ENCODE measurements at regions not wholly inside any gene's neighbourhood (a gene's known extent, or its start where the extent isn't known, plus 50 kb on each side); places are given as distances from the start of the nearest gene placed in this dataset.

- Histone ChIP-seq H3K4me3 (ENCODE audit: low read depth in 1 of 3, low read length in 3 of 3) (no peak overlapping the region), H3K27ac (ENCODE audit: low read depth in 1 of 2, low read length in 2 of 2) (no peak overlapping the region), H3K27me3 (ENCODE audit: control insufficient read depth in 4 of 4, insufficient read depth in 4 of 4, low read length in 3 of 4) (peaks cover 0 to 6% (median 0%) of the 10 kb centered on the region in 4 donors), H3K9ac (ENCODE audit: low read depth in 1 of 2, low read length in 2 of 2) (no peak overlapping the region), H3K9me3 (ENCODE audit: control insufficient read depth in 4 of 4, low read length in 3 of 4) (no peaks in the 10 kb centered on the region), H3K36me3 (ENCODE audit: control insufficient read depth in 4 of 4, insufficient read depth in 3 of 4, low read depth in 1 of 4, low read length in 3 of 4) (no peaks in the 10 kb centered on the region), H3K4me1 (ENCODE audit: control insufficient read depth in 4 of 4, insufficient read depth in 4 of 4, low read length in 3 of 4) (no peaks in the 10 kb centered on the region)
- TF ChIP-seq JUND (IDR thresholded peaks at IDR 0.05) (no peak), FOXA2 (IDR thresholded peaks at IDR 0.05) (no peak), FOXA1 (IDR thresholded peaks at IDR 0.05) (no peak), RXRA (IDR thresholded peaks at IDR 0.05) (no peak), ZBTB33 (IDR thresholded peaks at IDR 0.05) (no peak), GABPA (IDR thresholded peaks at IDR 0.05 in 1 of 2, conservative IDR thresholded peaks at IDR 0.05 in 1 of 2) (no peak), HNF4A (conservative IDR thresholded peaks at IDR 0.05) (no peak)
- TF ChIP-seq, protein P1, sequence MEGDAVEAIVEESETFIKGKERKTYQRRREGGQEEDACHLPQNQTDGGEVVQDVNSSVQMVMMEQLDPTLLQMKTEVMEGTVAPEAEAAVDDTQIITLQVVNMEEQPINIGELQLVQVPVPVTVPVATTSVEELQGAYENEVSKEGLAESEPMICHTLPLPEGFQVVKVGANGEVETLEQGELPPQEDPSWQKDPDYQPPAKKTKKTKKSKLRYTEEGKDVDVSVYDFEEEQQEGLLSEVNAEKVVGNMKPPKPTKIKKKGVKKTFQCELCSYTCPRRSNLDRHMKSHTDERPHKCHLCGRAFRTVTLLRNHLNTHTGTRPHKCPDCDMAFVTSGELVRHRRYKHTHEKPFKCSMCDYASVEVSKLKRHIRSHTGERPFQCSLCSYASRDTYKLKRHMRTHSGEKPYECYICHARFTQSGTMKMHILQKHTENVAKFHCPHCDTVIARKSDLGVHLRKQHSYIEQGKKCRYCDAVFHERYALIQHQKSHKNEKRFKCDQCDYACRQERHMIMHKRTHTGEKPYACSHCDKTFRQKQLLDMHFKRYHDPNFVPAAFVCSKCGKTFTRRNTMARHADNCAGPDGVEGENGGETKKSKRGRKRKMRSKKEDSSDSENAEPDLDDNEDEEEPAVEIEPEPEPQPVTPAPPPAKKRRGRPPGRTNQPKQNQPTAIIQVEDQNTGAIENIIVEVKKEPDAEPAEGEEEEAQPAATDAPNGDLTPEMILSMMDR (IDR thresholded peaks at IDR 0.05; ENCODE audit: low read depth, low read length, missing input control): no peak
- TF ChIP-seq, protein P2, sequence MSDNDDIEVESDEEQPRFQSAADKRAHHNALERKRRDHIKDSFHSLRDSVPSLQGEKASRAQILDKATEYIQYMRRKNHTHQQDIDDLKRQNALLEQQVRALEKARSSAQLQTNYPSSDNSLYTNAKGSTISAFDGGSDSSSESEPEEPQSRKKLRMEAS (IDR thresholded peaks at IDR 0.05): no peak
- no peak for DNase-seq (ENCODE audit: low spot score)
These were observed 298.3 kb downstream of the PRL start for GRCh38 chr6:21998582-21998981.

DNA sequence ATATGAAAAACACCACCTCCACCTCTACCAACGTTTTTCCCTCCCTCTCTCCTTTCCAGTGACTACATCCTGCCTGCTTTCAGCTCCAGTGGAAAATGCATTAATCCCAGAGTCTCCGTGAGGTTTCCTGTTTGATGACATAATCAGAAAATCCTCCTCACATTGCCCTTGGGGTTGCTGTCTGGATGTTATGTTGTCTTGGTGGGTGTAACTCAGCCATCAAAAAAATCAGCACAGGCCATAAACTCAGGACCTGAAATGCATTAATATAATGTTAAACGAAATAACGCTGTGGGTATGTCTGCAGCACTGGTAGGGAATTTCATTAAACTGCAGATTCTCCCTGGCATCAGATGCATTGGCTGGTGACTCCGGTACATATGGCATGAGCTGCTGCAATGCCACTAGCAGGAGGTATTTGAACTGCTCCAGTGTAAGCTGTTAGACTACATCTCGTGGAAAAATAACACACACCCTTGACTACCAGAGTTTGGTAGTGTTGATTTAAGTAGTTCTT is 297.8 kb downstream of the PRL start:
- no peak for DNase-seq (ENCODE audit: low spot score)
- no peak overlapping the region for H3K9ac ChIP-seq (ENCODE audit: low read depth in 1 of 2, low read length in 2 of 2)

DNA sequence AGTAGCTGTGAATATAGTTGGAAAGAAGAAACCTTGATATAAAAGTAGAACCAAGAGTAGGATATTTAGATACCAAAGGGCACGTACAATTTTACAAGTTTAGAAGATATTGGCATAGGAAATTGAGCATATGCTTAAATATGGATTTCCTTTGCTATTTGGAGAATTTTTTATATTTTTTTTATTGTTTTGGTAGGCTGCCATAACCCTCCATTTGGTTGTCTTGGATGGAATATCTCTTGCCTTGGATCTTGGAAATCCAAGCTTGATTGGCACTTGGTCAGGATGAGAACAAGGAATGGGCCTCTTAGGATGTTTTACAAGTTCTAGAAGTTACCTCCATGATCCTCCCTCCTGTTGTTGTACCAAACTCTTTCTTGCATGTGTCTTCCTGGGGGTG is 297.1 kb downstream of the PRL start:
- H3K36me3 ChIP-seq (ENCODE audit: control insufficient read depth in 4 of 4, insufficient read depth in 3 of 4, low read depth in 1 of 4, low read length in 3 of 4): no peaks in the 10 kb centered on the region
- H3K9ac ChIP-seq (ENCODE audit: low read depth in 1 of 2, low read length in 2 of 2): no peak overlapping the region
- no peaks in the 10 kb centered on the region for H3K9me3 ChIP-seq (ENCODE audit: control insufficient read depth in 4 of 4, low read length in 3 of 4)
- no peak overlapping the region for H3K4me3 ChIP-seq (ENCODE audit: low read depth in 1 of 3, low read length in 3 of 3)
- 45% methylated on average over 1 of the region's 1 CpG for WGBS
- peaks cover 0 to 6% (median 0%) of the 10 kb centered on the region in 4 donors for H3K27me3 ChIP-seq (ENCODE audit: control insufficient read depth in 4 of 4, insufficient read depth in 4 of 4, low read length in 3 of 4)
- H3K27ac ChIP-seq (ENCODE audit: low read depth in 1 of 2, low read length in 2 of 2): no peak overlapping the region
- no peaks in the 10 kb centered on the region for H3K4me1 ChIP-seq (ENCODE audit: control insufficient read depth in 4 of 4, insufficient read depth in 4 of 4, low read length in 3 of 4)
- DNase-seq (ENCODE audit: low spot score): no peak
- no peak for TF ChIP-seq RXRA (IDR thresholded peaks at IDR 0.05)
- TF ChIP-seq YY1 (IDR thresholded peaks at IDR 0.05): no peak
- TF ChIP-seq FOXA2 (IDR thresholded peaks at IDR 0.05): no peak
- TF ChIP-seq RAD21 (IDR thresholded peaks at IDR 0.05): no peak
- no peak for TF ChIP-seq HNF4A (conservative IDR thresholded peaks at IDR 0.05)
- TF ChIP-seq, protein P3, sequence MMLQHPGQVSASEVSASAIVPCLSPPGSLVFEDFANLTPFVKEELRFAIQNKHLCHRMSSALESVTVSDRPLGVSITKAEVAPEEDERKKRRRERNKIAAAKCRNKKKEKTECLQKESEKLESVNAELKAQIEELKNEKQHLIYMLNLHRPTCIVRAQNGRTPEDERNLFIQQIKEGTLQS (IDR thresholded peaks at IDR 0.05): no peak
- no peak for TF ChIP-seq HNF4G (IDR thresholded peaks at IDR 0.05)
- no peak for TF ChIP-seq NR2F2 (IDR thresholded peaks at IDR 0.05)
- TF ChIP-seq JUND (IDR thresholded peaks at IDR 0.05): no peak
- TF ChIP-seq, protein P4, sequence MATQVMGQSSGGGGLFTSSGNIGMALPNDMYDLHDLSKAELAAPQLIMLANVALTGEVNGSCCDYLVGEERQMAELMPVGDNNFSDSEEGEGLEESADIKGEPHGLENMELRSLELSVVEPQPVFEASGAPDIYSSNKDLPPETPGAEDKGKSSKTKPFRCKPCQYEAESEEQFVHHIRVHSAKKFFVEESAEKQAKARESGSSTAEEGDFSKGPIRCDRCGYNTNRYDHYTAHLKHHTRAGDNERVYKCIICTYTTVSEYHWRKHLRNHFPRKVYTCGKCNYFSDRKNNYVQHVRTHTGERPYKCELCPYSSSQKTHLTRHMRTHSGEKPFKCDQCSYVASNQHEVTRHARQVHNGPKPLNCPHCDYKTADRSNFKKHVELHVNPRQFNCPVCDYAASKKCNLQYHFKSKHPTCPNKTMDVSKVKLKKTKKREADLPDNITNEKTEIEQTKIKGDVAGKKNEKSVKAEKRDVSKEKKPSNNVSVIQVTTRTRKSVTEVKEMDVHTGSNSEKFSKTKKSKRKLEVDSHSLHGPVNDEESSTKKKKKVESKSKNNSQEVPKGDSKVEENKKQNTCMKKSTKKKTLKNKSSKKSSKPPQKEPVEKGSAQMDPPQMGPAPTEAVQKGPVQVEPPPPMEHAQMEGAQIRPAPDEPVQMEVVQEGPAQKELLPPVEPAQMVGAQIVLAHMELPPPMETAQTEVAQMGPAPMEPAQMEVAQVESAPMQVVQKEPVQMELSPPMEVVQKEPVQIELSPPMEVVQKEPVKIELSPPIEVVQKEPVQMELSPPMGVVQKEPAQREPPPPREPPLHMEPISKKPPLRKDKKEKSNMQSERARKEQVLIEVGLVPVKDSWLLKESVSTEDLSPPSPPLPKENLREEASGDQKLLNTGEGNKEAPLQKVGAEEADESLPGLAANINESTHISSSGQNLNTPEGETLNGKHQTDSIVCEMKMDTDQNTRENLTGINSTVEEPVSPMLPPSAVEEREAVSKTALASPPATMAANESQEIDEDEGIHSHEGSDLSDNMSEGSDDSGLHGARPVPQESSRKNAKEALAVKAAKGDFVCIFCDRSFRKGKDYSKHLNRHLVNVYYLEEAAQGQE (IDR thresholded peaks at IDR 0.05): no peak
- TF ChIP-seq TAF1 (conservative IDR thresholded peaks at IDR 0.05): no peak
- TF ChIP-seq EGR1 (IDR thresholded peaks at IDR 0.05; ENCODE audit: low read depth in 2 of 2): no peak
- no peak for TF ChIP-seq SP1 (IDR thresholded peaks at IDR 0.05)
- TF ChIP-seq FOXA1 (IDR thresholded peaks at IDR 0.05): no peak

More for the DNA sequence above, 297.8 kb downstream of the PRL start:
- no peak overlapping the region for H3K27ac ChIP-seq (ENCODE audit: low read depth in 1 of 2, low read length in 2 of 2)
- H3K9me3 ChIP-seq (ENCODE audit: control insufficient read depth in 4 of 4, low read length in 3 of 4): no peaks in the 10 kb centered on the region
- H3K4me3 ChIP-seq (ENCODE audit: low read depth in 1 of 3, low read length in 3 of 3): no peak overlapping the region
- WGBS: 54% methylated on average over 6 of the region's 6 CpGs
- TF ChIP-seq, protein P2 (IDR thresholded peaks at IDR 0.05): no peak
- peak in 1 of 2 donors; percentile 9 for TF ChIP-seq RAD21 (IDR thresholded peaks at IDR 0.05)
- H3K27me3 ChIP-seq (ENCODE audit: control insufficient read depth in 4 of 4, insufficient read depth in 4 of 4, low read length in 3 of 4): peaks cover 0 to 6% (median 0%) of the 10 kb centered on the region in 4 donors
- H3K36me3 ChIP-seq (ENCODE audit: control insufficient read depth in 4 of 4, insufficient read depth in 3 of 4, low read depth in 1 of 4, low read length in 3 of 4): no peaks in the 10 kb centered on the region
- no peaks in the 10 kb centered on the region for H3K4me1 ChIP-seq (ENCODE audit: control insufficient read depth in 4 of 4, insufficient read depth in 4 of 4, low read length in 3 of 4)
